OCI-LY7 (cell line): ENCODE measurements at regions not wholly inside any gene's neighbourhood (a gene's known extent, or its start where the extent isn't known, plus 50 kb on each side); places are given as distances from the start of the nearest gene placed in this dataset.

Experiments used
- CTCF ChIP-seq: fragments of 200-600 bp; sonication (generic); conservative IDR thresholded peaks from 2 replicates; pipeline ENCODE4 v1.5.1; 2014; ENCODE audit warnings: mild to moderate bottlenecking, antibody characterized with exemption, low read length, moderate library complexity, mixed read lengths
- EZH2phosphoT487 ChIP-seq: fragments of 200-600 bp; sonication (generic); IDR thresholded peaks from 2 replicates; pipeline ENCODE4 v1.6.1; 2018; ENCODE audit warnings: low read depth, borderline replicate concordance, mild to moderate bottlenecking, mixed run types, antibody characterized with exemption, low read length, moderate library complexity, mixed read lengths

GRCh38 chr1:14128096-14128495 lies 428.1 kb downstream of the PRDM2 start:
- TF ChIP-seq CTCF (no peak), EZH2phosphoT487 (no peak)
